Fibroblast of skin of abdomen (primary cell): ENCODE measurements at regions not wholly inside any gene's neighbourhood (a gene's known extent, or its start where the extent isn't known, plus 50 kb on each side); places are given as distances from the start of the nearest gene placed in this dataset.

Experiments
- DNase-seq: peaks from one replicate; pipeline ENCODE4 v3.0.0-alpha.2; 2013

DNA sequence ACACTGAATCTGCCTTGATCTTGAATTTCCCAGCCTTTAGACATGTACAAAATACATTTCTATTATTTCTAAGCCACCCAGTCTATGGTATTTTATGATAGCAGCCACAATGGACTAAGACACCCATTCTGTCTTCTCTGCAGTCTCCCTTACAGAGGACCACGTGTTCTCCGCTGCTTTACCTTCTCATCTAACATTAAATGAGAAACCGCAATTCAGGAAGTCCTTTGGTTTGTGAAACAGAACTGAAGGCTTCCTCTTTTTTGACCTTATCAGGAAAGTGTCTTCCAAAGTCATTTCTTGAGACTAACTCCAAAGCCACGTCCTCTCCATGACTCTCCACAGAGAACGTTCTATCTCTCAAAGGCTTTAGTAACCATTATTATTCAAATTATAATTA, 560.1 kb downstream of the OMA1 start:
- DNase-seq = no peak

DNA sequence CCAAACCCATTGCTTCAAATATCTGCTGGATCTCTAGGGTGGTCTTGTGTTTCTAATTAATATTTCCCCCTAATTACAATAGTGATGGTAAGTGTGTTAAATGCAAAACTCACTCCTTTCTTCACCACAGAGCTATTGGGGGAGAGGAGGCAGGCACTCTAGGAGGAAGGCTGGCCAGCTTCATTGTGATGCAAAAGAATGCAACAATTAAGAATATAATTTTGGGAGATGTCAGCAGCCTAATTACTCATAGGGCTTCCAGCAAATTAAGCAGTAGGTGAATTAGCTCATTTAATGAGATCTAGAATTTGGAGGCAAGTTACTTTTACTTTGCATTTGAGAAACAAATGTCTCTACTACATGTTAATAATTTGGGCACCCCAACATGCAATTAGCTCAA, 560.4 kb upstream of the DAB1 start:
- DNase-seq = no peak

DNA sequence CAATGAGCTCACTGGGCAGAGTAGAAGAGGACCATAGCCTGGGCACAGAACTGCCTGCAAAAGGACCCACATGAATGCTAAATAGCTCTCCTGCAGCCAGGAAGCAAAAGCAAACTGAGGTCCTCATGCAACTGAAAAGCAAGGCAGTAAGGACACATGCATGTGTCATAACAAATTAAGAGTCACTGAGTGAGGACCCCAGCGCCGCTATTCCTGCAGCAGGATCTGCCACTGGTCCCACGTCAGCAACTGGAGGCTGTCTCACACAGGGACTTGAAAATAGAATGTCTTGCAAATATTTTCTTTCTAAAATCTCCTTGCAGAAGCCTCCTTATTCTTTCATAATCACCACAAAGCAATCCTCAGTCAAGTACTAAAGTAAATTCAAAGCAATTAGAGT, 559.6 kb upstream of the DAB1 start:
- DNase-seq = no peak

DNA sequence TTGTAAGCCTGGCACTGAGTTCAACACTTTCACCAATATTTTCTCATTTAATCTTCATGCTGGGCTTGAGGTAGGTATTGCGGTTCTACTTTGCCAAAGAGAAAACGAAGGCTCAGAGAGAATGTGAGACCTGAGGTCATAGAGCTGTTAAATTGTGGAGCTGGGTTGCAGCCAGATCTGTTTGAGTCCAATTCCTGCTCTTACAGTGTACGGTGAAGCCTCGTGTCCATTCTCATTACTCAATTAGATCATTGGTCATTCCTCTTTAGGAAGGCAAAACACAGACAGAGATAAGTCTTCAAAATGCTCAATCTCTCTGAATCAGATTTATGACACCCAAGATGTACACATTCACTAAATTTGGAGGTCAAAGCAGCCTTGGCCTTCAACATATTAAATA, 559.0 kb upstream of the DAB1 start:
- DNase-seq = no peak

DNA sequence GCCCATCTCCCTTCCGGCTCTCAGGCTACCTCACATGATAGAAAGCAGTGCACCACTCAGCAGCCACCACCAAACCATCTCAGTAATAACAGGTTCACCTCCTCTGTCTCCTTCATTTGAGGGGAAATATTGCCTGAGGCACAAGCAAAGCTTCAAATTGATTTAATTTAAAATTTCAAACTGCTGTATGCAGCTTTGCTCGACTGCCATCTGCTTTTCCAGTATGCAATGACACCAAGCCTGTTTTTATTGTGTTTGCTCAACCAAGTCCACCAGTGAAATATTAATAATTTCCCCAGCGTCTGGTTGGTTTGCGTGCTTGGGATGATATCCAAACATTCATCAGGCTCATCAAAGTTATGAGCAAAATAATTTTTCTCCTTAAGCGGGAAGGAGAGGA, 552.4 kb upstream of the DAB1 start:
- DNase-seq = no peak

DNA sequence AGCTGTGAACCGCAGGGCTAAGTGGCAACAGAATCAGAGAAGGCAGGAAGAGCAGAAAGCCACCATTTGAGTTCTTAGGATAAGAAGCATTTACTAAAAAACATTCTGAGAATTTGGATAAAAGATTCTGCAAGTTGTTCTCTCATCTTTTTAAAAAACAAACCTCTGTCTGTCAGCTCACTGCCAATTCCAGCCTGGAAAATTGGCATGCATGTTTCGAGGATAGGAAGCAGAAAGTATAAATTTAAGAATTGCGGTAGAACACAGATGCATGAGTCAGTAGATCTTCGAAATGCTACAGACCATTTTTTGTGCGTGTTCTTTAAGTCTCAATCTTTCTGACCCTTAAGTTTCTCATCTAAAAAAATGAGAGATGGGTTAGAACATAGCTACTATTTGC, 544.5 kb upstream of the DAB1 start:
- DNase-seq = no peak

DNA sequence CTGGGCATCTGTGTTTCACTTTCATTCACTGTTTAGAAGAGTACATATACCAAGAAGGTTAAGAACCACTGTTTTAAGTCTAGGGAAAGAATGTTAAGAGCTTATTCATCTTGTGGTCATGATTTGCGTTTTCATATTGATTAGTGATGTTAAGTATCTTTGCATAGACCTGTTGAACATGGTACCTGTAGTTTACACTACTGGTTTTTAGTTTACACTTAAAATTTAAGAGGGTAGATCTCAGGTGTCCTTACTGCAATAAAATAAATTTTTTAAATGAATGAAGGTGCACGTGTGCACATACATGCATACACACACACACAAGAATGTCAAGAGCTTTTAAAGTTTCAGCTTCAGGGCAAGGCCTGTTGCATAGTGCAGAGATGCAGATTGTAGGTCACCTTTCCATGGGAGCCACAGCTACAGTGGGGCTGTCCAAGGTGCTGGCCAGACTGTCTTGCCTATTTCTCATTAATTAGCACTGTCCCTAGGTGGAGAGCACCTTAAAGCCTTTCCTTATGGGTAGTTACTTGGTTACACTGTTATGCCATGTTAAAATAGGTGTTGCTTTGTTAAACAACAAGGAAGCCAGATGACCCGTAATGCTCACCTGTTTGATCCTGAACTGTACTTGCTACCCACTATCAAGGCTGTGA, 543.0 kb upstream of the DAB1 start:
- peak; percentile 21 for DNase-seq

DNA sequence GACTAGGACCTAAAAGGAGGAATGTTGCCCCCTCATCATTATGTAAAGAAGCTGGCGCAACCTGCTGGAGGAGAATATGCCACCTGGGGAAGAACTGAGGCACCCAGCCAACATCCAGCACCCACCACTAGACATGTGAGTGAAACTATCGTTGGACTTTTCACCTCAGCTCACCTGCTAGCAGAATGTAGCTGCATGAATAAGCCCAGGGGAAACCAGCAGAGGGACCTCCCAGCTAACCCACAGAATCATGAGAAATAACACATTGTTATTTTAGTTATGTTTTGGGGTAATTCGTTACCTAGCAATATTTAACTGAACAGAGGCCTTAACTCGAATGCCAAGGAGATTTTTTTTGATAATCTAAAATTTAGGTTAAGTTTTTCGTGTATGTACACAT, 542.5 kb upstream of the DAB1 start:
- DNase-seq = no peak

DNA sequence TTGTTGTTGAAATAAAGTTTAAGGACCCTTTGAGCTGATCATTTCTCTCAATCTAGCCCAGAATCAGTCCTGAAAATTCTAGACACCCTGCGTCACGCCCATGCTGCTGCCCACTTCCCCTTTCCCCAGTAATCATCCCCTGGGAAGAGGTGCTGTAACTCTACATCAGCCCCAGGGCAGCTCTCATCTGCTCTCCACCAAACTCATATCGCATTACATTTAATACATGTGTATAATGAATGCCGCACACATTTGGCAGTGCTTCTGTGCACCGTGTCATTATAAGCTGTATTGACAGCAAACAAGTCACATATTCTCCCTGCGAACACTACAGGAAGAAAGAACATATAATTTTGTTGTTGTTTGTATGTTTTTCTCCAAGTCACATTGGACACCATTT, 539.7 kb upstream of the DAB1 start:
- DNase-seq = no peak

DNA sequence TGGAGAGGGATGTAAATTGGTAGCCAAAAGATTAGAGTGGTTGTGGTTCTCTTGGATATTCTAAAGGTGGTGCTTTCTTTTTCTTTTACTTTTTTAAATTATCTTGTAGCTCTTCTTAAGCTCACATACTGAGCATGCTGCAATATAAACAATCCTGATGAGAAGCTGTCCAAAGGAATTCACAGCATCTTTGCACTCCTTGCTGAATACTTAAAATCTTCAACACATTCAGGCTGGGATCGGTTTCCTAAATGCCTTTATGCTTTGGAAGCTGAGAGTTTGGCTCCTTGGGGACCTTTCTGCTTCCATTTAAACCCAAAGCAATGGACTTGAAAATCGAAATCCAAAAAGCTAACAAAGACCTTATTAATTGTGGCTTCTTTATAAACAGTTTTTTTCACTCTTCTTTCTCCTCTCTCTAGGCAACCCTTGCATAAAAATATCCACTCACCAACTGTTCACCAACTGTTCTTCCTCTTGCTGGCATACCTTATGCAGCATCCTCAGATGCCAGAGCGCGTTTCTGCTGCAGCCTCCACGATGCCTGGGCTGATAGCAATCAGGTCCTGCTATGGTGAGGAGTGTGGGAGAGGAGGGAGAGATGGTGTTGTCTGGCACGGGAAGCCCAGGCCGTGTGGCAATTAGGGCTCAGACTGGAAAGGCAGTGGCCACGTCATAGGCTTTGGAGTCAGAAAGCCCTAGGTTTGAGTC, 535.8 kb upstream of the DAB1 start:
- no peak for DNase-seq

DNA sequence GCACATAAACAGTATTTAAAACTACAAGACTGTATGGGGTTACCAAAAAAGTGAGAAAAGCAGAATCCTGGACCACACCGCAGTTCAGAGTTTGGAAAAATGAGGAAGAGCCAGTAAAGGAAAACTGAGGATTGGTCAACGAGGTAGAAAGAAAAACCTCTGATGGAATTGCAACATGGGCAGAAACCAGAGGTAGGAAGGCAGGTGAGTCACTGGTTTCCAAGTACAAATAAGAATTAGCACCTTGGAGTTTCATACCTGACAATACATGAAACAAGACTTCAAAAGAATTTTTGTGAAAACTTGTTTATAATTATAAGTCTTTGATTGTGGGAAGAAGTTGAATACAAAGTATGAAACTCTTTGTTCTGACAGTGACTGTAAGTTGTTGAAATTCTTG, 533.7 kb upstream of the DAB1 start:
- DNase-seq = no peak

DNA sequence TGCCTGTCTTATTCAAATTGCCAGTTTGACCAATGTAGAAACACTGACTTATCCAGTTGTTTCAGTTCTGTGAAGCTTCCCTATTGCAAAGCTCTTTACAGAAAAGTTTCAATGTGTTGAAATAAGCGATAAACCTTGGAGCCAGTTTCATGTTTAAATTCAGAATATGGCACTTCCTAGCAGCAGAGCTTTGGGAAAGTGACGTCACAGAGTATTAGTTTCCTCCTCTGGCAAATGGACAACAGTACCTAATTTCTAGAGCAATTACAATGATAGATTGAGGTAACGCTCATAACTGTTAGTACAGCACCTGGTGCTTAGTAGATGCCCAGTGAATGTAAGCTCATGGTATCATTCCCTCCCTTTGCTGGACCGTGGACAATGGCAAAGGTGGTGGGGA, 527.5 kb upstream of the DAB1 start:
- DNase-seq = no peak

DNA sequence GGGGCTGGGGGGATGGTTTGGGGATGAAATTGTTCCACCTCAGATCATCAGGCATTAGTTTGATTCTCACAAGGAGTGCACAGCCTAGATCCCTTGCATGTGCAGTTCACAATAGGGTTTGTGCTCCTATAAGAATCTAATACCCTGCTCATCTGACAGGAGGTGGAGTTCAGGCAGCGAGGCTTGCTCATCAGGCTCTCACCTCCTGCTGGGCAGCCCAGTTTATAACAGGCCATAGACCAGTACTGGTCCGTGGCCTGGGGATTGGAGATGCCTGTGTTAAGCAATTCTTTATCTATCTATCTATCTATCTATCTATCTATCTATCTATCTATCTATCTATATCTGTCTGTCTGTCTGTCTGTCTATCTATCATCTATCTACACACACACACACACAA, 525.3 kb upstream of the DAB1 start:
- DNase-seq = no peak

DNA sequence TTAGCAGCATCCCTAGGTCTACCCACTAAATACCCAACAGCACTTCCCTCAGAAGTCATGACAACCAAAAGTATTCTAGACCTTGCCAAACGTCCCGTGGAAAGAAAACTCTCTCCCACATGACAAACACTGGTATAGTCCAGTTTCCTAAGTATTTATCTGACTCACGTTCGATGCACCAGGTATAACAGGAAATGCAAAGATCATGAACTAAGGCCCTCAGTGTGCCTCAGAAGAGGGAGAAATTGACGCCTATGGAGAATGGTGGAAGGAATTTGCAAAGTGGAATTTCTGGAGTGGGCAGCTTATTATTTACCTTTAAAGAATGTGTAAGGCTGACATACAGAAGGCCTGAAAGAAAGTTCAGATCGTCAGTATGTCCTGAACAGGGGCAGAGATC, 523.6 kb upstream of the DAB1 start:
- no peak for DNase-seq

DNA sequence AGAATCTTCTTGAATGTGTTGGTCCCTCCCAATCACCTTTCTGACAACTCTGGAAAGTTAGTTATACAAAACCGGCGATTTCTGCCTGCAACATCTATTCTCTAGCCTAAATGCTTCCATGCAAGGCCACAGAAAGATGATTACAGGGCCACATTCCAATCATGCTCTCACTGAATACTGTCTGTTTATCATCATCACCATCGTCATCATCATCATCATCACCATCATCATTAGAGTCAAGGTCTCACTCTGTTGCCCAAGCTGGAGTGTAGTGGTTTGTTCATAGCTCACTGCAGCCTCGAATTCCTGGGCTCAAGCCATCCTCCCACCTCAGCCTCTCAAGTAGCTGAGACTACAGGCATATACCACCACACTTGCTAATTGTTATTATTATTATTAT, 521.2 kb upstream of the DAB1 start:
- DNase-seq = no peak

DNA sequence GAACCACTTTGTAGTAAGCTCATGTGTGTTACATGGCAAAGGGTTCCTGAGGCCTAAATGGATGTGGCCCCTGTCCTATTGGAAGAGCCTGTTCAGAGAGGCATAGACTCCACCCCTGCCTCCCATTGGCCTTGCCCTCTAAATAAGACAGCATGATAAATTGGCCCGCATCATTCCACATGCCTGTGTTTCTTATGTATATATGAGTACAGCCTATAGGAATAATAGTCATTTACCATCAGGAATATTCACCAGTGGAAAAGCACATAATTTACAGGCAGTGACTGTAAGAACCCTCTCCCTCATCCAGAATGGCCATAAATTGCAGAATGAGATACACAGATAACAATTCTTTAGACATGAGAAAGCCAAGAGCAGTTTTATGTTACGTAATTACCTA, 519.5 kb upstream of the DAB1 start:
- peak; percentile 6 for DNase-seq

DNA sequence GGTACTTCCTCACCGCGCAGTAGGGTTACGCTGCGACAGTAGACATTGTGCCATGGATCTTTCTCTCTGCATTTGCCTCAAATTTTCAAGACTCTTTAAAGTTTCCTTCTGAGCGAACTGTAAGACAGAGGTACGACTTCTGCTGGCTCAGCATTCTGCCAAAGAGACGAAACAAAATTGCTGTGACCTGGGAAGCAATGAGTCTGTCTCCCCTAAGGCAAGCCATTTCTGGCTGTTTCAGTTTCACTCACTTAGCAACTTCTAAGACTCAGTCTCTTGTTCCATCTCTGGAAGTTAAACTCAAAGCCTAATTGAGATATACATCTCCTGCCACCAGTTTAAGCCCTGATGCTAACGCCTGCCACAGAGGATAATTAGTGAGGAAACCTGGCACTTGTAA, 510.9 kb upstream of the DAB1 start:
- DNase-seq = no peak

DNA sequence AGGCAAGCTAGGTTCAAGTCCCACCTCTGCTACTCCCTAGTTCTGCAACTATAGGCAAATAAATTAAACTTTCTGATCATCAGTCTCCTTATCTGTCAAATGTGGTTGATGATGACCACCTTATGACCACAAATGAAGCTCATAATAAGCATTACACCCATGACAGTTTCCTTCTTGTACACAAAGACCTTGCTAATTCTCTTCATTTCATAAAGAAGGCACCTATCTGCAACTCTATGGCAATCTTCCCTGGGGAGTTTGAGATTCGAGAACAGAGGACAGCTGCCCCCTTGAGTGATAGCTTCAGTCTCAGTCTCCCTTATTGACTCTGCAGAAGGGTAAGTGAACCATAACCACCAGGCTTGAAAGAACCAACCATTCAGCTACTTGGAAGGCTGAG, 503.1 kb upstream of the DAB1 start:
- DNase-seq = no peak

DNA sequence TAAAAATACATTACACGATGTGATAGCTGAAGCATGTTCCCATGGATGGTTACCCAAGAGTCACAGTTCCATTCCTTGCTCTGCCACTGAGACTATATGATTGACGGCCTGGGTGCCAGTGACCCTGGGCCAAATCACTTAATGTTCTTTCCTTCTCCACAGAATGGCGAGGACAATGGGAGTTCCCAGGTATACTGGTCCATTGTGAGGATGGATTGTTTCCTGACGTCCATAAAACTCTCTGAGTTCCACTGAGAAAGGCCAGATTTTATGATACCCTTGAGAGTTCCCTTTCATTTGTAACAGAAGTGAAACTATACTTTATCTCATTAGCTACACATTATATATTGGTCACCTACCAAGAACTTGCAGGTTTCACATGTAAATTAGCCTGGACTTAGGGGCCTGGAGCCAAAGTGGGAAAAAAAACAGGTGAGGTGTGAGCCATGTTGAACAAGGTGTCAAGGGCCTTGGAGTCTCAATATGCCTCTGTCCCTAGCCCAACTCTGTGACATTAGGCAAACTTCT, 502.2 kb upstream of the DAB1 start:
- no peak for DNase-seq

DNA sequence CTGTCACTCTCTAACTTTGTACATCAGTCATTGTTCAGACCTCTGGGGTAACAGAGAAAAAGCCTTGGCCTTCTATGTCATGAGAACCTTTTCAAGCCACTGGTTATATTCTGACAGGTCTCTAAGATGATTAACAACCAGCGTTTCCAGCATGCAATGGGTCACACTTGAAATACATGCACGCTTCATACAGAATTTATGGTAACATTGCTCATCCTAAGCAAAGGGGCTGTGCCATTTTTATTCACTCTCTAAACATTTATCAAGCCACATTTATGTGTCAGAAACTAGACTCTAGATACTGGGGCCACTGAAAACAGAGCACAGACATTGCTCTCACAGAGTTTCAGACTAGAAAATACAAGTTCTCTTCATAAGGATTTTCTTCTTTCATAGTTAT, 501.4 kb upstream of the DAB1 start:
- DNase-seq = no peak

DNA sequence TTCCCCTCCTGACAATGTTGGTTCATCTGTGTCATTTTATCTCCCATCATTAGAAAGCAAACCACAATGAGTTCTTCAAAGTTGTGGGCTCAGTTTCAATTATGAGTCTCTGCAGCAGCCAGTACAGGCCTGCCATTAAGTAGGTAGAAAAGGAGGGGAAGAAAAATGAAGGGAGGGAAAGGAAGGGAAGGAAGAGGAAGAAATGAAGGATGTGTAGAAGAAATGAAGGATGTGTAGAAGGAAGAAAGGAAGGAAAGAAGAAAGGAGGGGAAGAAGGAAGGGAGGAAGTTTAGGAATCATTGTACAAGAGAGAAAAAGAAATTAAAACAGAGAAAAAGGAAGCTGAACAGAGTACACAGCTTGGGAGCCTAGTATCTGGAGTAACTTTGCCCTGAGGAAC, 498.3 kb upstream of the DAB1 start:
- DNase-seq = no peak

DNA sequence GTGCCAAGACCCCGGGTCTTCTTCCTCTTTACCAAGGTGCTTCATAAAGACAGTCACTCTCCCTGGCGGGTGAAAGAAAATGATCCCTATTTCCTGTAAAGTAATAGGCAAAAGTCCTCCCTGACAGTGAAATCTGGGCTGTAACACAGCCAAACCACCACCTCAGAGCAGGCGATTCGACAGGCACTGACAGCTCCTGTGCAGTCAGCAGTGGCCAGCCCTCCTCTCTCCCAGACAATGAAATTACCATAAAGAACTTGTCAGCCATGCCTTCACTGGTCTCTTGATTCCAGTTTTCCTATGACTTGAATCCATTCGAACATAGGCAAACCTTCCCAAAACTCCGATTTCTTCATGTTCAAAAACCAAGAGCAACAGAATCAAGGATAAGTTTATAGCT, 492.2 kb upstream of the DAB1 start:
- DNase-seq = no peak

DNA sequence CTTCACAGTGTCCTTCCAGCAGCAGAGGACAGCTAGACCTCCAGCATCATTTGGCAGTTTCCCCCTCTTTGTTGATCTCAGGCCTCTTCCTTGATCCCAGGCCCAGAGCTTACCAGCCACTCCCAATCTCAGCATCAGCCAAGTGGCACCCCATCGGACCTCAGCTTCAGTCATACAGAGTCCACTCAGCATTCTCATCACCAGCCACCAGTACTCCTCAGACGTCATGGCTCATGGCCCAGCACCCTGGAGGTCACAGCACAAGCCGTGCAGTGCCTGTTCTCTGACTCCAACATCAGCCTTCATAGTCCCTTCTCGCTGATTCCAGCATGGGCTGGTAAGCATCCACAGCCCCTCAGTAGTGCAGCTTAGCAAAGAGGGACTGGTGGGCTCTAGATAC, 487.6 kb upstream of the DAB1 start:
- no peak for DNase-seq

DNA sequence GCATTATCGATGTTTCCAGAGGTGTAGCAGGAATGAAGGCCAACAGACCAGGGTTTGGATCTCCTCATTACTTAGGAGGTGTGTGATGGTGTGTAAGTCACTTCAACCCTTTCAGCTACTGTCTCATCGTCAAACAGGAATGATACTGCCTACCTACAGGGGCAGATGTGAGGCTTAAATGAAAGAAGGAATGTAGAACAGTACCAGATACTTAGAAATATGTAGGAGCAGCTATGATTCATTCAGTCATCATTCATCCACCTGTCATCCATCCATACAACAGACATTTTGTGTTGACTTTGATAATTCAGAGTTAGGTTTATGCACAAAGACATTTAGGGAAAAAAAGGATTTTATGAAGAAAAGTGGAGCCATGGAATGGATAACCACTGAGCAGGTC, 486.9 kb upstream of the DAB1 start:
- peak; percentile 10 for DNase-seq

DNA sequence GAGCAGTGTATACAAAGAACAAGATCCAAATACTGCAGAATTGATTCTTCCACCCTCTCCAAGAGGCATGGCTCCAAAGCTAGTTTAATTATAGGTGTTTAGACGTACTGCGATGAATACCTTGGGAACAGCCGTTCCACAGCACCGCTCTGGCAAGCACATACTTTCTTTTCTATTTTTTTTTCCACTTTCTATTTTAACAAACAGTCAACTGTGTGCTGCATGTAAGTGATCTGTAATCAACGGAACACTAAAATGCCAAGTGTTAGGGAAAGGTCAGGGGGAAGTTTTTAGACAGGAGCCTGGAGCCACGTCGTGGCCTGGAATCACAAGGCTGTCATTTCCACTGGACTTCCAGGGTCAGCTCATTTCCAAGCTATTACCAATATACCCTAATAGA, 486.4 kb upstream of the DAB1 start:
- no peak for DNase-seq
